Activated CD8-positive, alpha-beta memory T cell treated with anti-CD3 and anti-CD28 coated beads, Interleukin-2, amount 50 U/mL, for 1 hour (primary cell): ENCODE measurements at regions not wholly inside any gene's neighbourhood (a gene's known extent, or its start where the extent isn't known, plus 50 kb on each side); places are given as distances from the start of the nearest gene placed in this dataset.

Experiments
- DNase-seq: peaks from one replicate; pipeline ENCODE4 v3.0.0-alpha.2; 2020; ENCODE audit errors: extremely low read depth

DNA sequence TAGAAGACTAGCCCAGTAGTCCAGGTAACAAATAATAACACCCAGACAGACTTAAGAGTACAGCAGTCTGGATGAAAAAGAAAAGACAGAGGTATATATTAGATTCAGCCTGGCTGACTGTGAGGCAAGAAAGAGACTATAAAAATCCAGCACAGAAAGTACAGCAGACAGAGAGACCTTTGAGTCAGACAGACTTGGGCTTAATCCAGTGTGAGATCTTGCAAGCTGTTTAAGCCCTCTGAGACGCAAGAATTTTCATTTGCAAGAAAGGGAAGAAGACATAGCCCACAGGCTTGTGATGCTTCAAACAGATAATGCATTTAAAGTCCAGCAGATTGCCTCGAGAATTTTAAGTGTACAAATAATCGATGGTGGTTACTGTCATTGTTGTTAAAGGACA, 471.4 kb downstream of the LIG4 start:
- DNase-seq: no peak

DNA sequence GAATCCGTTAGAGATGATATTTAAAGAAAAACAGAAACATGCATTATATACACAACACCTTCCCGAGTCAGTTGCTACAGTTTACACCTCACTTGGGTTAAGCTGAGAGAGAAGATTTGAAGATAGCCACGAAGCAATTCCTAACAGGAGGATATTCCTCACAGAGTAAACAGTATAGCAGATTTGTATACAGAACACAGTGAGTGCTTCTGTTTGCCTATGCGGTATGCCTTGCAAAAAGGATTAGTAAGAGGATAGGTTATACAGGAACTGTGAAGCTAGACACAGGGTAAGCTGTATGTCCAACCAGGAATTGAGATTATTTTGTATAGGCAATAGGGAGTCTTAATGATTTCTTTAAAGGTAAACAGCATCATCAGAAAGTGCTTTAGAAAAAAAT, 471.8 kb downstream of the LIG4 start:
- no peak for DNase-seq

DNA sequence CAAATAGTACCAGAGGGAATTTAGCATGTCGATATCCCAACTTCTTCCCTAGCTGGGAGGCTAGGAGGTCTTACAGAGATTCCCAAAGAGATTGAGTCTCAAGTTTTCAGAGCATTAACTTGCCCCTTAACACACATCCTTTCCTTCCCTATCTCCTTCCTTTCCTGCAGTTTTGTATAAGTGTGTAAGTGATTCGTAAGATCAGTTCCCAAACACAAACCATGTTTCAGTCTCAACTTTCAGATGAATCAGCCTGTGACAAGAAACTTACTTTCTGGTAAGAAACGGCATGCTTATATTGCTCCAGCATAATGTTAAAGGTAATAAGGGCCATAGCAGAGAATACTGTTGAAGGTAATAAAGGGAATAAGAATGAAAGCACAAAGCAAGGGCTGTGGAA, 472.2 kb downstream of the LIG4 start:
- no peak for DNase-seq

GRCh38 chr13:107742544-107742943, 472.8 kb downstream of the LIG4 start:
- DNase-seq: no peak

DNA sequence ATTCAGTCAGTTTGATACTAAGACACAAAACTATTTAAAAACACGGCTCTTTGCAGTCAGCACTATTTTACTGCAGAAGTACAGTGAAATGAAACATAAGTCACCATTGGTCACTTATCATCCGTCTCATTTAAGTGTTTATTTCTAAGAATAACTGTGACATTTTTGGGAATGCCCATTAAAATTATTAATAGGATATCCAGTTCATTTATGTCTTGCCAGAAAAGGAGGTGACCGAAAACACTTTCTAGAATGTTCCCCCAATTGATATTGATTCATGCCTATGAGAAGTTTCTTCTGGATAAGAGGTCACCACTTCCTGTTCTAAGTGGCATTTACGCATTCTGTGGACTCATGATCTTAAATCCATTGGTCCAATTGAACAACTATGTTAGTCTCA, 477.3 kb downstream of the LIG4 start:
- DNase-seq: no peak

DNA sequence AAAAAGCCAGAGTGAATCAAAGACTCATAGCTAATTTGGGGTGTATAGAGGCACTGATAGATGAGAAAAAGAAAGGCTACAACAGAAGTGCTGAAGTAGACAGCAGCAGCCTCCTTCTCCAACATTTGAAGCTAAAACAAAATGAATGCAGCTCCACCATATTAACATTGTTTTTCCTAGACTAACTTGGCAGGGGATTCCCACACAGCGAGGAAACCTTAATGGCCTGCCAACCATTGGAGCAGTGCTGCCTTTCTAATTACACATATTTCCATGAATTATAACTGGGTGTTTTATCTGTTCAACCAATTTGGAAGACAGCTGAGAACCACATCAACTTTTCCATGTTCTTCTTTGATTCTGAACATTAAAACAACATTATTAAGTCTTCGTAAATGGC, 478.6 kb downstream of the LIG4 start:
- no peak for DNase-seq

GRCh38 chr13:107736170-107736569, 479.2 kb downstream of the LIG4 start:
- DNase-seq: no peak

DNA sequence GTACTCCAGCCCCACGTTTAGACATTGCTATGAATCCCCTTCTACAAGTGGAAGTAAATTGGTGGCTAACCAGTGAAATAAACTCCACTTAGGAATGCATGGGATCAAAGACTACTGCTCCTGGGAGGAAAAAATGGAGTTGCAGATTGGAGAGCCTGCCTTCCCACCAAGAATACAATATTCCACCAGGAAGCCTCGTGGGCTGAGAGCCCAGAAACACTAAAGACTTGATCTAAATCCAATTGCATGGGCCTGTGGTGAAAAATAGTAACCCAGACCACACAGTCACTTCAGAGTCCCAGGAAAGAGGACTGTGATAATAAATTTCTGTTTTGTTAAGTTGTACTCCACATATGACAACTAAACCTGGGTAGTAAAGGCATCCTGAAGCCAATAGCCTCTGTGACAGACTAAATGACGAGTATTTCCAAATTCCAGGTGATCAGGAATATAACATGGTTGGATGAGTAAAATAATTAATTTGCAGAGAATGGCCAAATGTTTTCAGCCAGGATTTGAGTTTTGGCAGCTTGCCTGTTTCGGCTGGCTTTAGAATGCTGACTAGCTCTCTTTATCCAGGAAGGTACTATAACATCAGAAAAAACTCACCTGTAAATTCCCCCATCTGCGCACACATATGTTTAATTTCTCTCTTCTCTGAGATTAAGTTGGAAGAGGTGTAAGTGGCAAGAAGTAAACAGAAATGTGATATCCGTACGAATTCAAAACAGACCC, 480.3 kb downstream of the LIG4 start:
- no peak for DNase-seq

GRCh38 chr13:107733276-107733675, 482.1 kb downstream of the LIG4 start:
- no peak for DNase-seq

- DNase-seq: no peak
These were observed 484.5 kb downstream of the LIG4 start for GRCh38 chr13:107730813-107731212.

DNA sequence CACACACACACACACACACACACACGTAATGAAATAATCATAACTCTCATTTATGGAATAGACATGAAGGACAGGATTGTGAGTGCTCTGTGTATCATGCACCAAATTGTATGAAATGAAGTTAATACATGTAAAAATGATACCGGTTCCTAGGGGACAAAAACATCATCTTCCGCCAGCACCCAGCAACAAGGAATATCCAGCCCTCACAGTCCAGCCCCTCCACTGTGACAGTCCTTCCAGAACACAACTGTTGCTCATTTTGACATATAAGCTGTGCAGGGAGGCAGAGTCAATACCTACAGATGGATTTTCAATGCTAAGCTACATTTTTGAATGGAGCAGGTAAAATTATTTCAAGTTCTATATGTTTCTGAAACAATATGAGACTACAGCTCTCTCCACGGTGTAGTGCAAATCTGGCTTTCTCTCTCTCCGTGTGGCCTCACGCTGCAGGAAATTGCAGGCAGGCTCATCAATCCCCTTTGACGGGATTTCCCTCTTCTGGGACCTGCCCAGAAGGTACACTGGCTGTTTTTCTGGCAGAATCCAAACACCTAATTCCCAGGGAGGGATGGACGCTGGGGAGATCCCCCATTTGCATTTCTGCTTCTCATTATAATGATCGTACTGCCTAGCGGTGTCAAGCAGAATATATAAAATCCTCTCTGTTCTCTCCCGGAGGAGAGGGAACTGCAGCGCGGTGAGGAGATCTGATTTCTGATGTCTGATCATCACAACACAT, 494.0 kb downstream of the LIG4 start:
- no peak for DNase-seq

DNA sequence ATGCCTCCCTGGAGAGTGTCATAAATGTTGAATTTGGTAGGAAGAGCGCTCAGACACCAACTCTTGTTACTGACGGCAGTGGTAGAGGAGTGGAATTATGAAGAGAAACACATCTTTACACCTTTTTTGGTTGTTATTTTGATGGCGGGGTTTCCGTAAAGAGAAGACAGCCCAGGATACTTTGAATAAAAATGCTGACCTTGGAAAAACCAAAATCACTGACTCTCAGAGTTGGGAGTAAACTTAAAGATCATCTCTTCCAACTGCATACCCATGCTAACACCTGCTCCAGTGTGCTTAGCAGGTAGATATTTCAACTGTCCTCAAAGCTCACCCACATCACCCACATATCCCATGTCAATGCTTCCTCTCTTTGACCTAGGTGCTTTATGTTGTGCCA, 498.6 kb downstream of the LIG4 start:
- no peak for DNase-seq

- DNase-seq: no peak
These were observed 499.1 kb downstream of the LIG4 start for GRCh38 chr13:107716241-107716640.

DNA sequence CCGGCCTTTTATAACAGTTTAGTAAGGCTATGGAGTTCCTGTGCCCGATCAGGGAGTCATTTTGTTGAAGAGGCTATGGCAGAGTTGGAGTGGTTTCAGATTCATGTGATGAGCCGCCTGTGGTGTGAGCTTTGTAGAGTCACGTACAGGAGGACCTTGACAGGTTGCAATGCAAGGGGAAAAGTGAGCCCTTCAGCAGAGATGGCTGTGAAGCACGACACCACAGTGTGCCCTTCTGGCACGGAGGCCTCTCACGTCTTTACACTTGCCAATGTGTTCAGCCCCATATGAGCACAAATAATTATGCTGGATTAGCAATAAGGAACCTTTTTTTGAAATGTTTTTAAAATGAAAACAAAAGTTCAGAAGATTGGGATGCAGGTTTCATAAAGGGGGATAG, 499.8 kb downstream of the LIG4 start:
- no peak for DNase-seq

DNA sequence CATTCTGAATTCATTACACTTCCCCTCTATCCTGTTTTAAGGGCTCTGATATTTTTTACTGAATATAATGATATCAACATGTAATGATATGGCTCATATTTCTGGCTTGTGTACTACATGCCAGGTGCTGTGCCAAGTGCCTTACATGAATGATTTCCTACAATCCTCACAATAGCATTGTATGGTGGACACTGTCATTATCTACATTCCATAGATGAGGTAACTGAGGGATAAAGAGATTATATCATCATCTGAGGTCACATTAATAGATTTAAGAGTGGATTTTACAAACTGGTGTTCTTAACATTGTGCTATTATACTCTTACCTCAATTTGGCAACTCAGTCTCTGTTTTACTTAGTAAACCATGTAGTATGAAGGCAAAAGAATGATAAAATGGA, 502.0 kb downstream of the LIG4 start:
- DNase-seq: no peak

- no peak for DNase-seq
These were observed 503.0 kb downstream of the LIG4 start for GRCh38 chr13:107712145-107712860.

- DNase-seq: no peak
These were observed 525.2 kb downstream of the LIG4 start for GRCh38 chr13:107690181-107690580.

DNA sequence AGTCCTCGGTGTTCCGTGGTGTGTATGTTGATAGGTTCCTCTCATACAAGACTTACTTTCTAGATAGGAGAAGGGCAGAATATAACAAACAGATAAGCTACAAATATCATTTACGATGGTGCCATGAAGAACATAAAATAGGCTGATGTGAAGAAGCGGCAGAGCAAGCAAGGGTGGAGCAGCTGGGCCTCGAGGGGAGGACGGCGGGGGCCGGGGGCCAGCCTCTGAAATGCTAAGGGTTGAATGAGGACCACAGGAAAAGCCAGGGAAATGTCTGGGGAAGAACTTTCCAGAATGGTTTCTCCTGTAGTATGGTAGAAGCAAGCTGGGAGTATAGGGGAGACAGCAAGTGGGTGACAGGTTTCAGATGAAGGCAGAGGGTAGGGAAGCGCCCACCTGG, 529.5 kb downstream of the LIG4 start:
- no peak for DNase-seq

DNA sequence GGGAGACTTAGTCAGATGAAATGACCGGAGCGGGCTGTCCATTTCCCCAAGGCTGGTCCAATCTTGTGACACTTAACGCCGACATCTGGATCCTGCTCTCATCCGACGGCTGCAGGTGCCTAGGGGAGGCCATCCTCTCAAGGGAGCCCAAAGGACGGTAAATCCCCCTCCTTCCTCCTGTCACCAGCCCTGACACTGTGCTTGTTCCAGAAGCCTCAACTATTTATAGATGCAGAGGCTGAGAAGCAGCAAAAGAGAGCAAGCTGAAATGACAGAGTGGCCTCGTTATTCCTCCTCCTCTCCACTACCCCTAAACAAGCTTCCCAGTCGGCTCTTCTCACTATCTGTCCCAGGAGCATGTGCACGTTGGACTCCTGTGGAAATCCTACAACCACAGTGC, 533.7 kb downstream of the LIG4 start:
- DNase-seq: no peak

- no peak for DNase-seq
These were observed 535.2 kb downstream of the LIG4 start for GRCh38 chr13:107680115-107680514.

- DNase-seq: no peak
These were observed 537.2 kb downstream of the LIG4 start for GRCh38 chr13:107678075-107678689.

DNA sequence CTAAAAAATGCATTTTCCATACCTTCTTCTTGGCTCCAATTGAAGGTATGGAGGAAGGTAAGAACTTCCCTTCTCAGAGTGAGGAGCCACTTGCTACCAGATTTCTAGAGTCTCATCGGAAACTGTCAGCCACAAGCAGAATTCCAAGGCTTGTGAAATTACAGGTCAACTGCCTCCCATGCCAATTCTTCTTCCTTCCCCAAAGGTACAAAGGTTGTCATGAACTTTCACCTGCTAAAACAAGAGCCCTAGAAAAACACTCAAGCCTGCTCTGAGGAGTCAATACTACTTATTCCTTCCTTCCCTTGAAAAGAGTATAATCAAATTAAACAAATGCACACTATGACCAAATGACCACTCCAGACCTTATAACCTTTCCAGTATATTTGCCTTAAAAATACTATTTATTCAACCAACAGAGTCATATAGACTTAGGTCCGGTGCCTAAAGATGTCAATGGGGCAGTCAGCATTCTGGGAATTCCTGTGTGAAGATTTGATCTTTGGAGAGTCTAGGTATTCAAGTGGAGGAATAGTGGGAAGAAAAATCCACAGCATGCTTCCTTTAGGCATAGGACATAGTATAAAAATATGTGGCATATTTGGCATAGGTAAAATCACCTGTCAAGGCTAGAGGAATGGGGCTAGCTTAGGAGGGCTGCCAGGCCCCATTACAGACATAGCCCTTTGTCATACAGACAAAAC, 539.3 kb downstream of the LIG4 start:
- no peak for DNase-seq
